ENCODE measurements at regions not wholly inside any gene's neighbourhood (a gene's known extent, or its start where the extent isn't known, plus 50 kb on each side); places are given as distances from the start of the nearest gene placed in this dataset.

- DNase-seq: no peak
Observed at GRCh38 chrX:131907488-131908314, 115.4 kb upstream of the STK26 start.

- no peak for DNase-seq
Observed at GRCh38 chrX:131910586-131910985, 112.5 kb upstream of the STK26 start.

GRCh38 chrX:131915488-131915887 is 107.6 kb upstream of the STK26 start:
- no peak for DNase-seq

- DNase-seq: no peak
Observed at GRCh38 chrX:131917588-131917987, 105.5 kb upstream of the STK26 start.

GRCh38 chrX:131918839-131919238 is 104.3 kb upstream of the STK26 start:
- no peak for DNase-seq

- no peak for DNase-seq
Observed at GRCh38 chrX:131923614-131924250, 99.4 kb upstream of the STK26 start.

- no peak for DNase-seq
Observed at GRCh38 chrX:131938749-131939148, 84.4 kb upstream of the STK26 start.

GRCh38 chrX:131942034-131942433 is 81.1 kb upstream of the STK26 start:
- DNase-seq: no peak

GRCh38 chrX:131944936-131945902 is 77.9 kb upstream of the STK26 start:
- no peak for DNase-seq

- DNase-seq: no peak
Observed at GRCh38 chrX:131951166-131951565, 71.9 kb upstream of the STK26 start.

- no peak for DNase-seq
Observed at GRCh38 chrX:131955099-131955777, 67.9 kb upstream of the STK26 start.

GRCh38 chrX:131958724-131959123 is 64.4 kb upstream of the STK26 start:
- no peak for DNase-seq

GRCh38 chrX:131970347-131970746 is 52.8 kb upstream of the STK26 start:
- no peak for DNase-seq

All from fibroblast of skin of right biceps (primary cell).